K562 (cell line): ENCODE measurements at regions not wholly inside any gene's neighbourhood (a gene's known extent, or its start where the extent isn't known, plus 50 kb on each side); places are given as distances from the start of the nearest gene placed in this dataset.

Experiments
- ATAC-seq: fragments of 200-7000 bp; cut with Tn5 transposase; 3 replicates; pipeline ENCODE4 v1.9.1; 2020; ENCODE audit warnings: moderate library complexity
- BruUV-seq: library from RNA; stranded (reverse); fragments of 400-500 nt; replicated peaks from 2 replicates; lab custom pipeline; 2021; lab: Mats Ljungman, UMichigan
- CTCF ChIA-PET: fragments of 300-600 bp; formaldehyde crosslinking; extraction: SDS; loops from one replicate; lab custom pipeline; 2021; ENCODE audit warnings: low intra/inter-chr PET ratio; lab: Yijun Ruan, JAX
- POLR2A ChIA-PET: fragments of 300-600, 350-650 bp; sonication (Branson Sonifier 250); formaldehyde crosslinking; extraction: SDS; loops from one replicate; lab custom pipeline; 2021; ENCODE audit warnings: antibody characterized with exemption, inconsistent platforms; lab: Yijun Ruan, JAX
- DNase-seq, 4 experiments: peaks; one replicate each; pipeline versions ENCODE4 v3.0.0 to v3.0.0-alpha.2; 2011 to 2018; ENCODE audit warnings: low spot score in 3 of 4, mixed read lengths in 3 of 4; ENCODE audit errors: extremely low read depth in 1 of 4
- FAIRE-seq: peaks from 2 replicates; lab custom pipeline; 2011; peaks lifted over from hg19 to GRCh38; lab: Jason Lieb, UNC
- H2AFZ ChIP-seq: 2 replicates; pipeline ENCODE4 v1.6.0; 2011; ENCODE audit warnings: low read depth, low read length, control low read depth, inconsistent platforms
- H3K27ac ChIP-seq: fragments of 200-600 bp; 3 replicates; pipeline ENCODE4 v1.8.0; 2011; ENCODE audit warnings: low read depth, mild to moderate bottlenecking, control low read depth, inconsistent platforms, low read length, moderate library complexity, mixed read lengths; ENCODE audit errors: extremely low read depth
- H3K27me3 ChIP-seq, 2 experiments: fragments of 300-600 bp in 1 of 2; 2 replicates in 1 of 2; 3 replicates in 1 of 2; pipeline versions ENCODE4 v1.6.0 to v1.8.0; 2011; ENCODE audit warnings: inconsistent platforms in 2 of 2, low read length in 2 of 2, mild to moderate bottlenecking in 1 of 2, mixed read lengths in 1 of 2, moderate library complexity in 1 of 2; ENCODE audit not compliant: control insufficient read depth in 2 of 2, insufficient read depth in 2 of 2
- H3K36me3 ChIP-seq: fragments of 300-600 bp; 3 replicates; pipeline ENCODE4 v1.8.0; 2011; ENCODE audit warnings: mild to moderate bottlenecking, low read length, inconsistent platforms; ENCODE audit not compliant: control insufficient read depth, insufficient read depth
- H3K4me1 ChIP-seq, 2 experiments: fragments of 200-600 bp in 1 of 2; replicated peaks in 1 of 2; 2 replicates in 1 of 2; 3 replicates in 1 of 2; pipeline versions ENCODE4 v1.5.1 to v1.8.0; 2011; ENCODE audit warnings: inconsistent platforms in 2 of 2, low read length in 2 of 2, mild to moderate bottlenecking in 1 of 2, mixed read lengths in 1 of 2, moderate library complexity in 1 of 2; ENCODE audit not compliant: control insufficient read depth in 2 of 2, insufficient read depth in 2 of 2
- H3K4me2 ChIP-seq: 2 replicates; pipeline ENCODE4 v1.6.1; 2011; ENCODE audit warnings: low read length, control low read depth, inconsistent platforms, mixed read lengths; ENCODE audit not compliant: insufficient read depth
- H3K4me3 ChIP-seq: fragments of 200-600 bp; sonication (generic), shearing (Covaris generic); 2 replicates; pipeline ENCODE4 v1.5.1; 2016; ENCODE audit warnings: control low read depth, inconsistent platforms
- H3K79me2 ChIP-seq: fragments of 200-600 bp; 3 replicates; pipeline ENCODE4 v1.8.0; 2011; ENCODE audit warnings: low read length, inconsistent platforms; ENCODE audit not compliant: control insufficient read depth, insufficient read depth
- H3K9ac ChIP-seq, 2 experiments: 2 replicates each; pipeline versions ENCODE4 v1.6.0 to v1.6.1; 2011; ENCODE audit warnings: low read depth in 2 of 2, low read length in 2 of 2, control low read depth in 1 of 2, inconsistent platforms in 1 of 2, mild to moderate bottlenecking in 1 of 2, mixed read lengths in 1 of 2; ENCODE audit not compliant: insufficient read depth in 1 of 2
- H3K9me1 ChIP-seq: one replicate; pipeline ENCODE4 v1.6.0; 2011; ENCODE audit warnings: inconsistent platforms, mild to moderate bottlenecking, low read length, moderate library complexity; ENCODE audit not compliant: control insufficient read depth, insufficient read depth
- H3K9me3 ChIP-seq: replicated peaks from 2 replicates; pipeline ENCODE4 v1.5.1; 2011; ENCODE audit warnings: low read depth, low read length, inconsistent platforms; ENCODE audit not compliant: control insufficient read depth, insufficient read depth
- H4K20me1 ChIP-seq: replicated peaks from 2 replicates; pipeline ENCODE4 v1.6.1; 2011; ENCODE audit warnings: low read length, inconsistent platforms, mixed read lengths; ENCODE audit not compliant: control insufficient read depth, insufficient read depth
- BDP1 ChIP-seq: IDR thresholded peaks from 3 replicates; pipeline ENCODE4 v1.6.1; 2011; ENCODE audit not compliant: insufficient read length, insufficient read depth
- CREB1 ChIP-seq, 2 experiments: sonication (generic) in 1 of 2; formaldehyde crosslinking in 1 of 2; IDR thresholded peaks; 2 replicates each; pipeline versions ENCODE4 v1.6.1 to v1.8.0; 2012 to 2022; ENCODE audit warnings: inconsistent platforms in 1 of 2, mild to moderate bottlenecking in 1 of 2, missing genetic modification reagents in 1 of 2, moderate library complexity in 1 of 2
- FOXJ3 ChIP-seq: sonication (generic); formaldehyde crosslinking; IDR thresholded peaks from 2 replicates; pipeline ENCODE4 v1.4.0; 2020; ENCODE audit warnings: mild to moderate bottlenecking, missing genetic modification reagents
- KDM1A ChIP-seq, 2 experiments: fragments of 450-650 bp; IDR thresholded peaks; 2 replicates each; pipeline ENCODE4 v1.6.1; 2016; ENCODE audit warnings: mild to moderate bottlenecking in 2 of 2
- PCBP1 ChIP-seq: fragments of 200-400 bp; formaldehyde crosslinking; IDR thresholded peaks from 2 replicates; pipeline ENCODE4 v1.6.1; 2018; ENCODE audit warnings: mild to moderate bottlenecking, low read depth, low read length; ENCODE audit not compliant: poor library complexity, severe bottlenecking
- RCOR1 ChIP-seq, 2 experiments: IDR thresholded peaks; 2 replicates each; pipeline ENCODE4 v1.6.1; 2012; ENCODE audit warnings: low read depth in 2 of 2, low read length in 2 of 2, borderline replicate concordance in 1 of 2, improper control_type of control experiment in 1 of 2
- SETDB1 ChIP-seq: IDR thresholded peaks from one replicate; pipeline ENCODE4 v1.6.1; 2012; ENCODE audit warnings: low read length, control low read depth, inconsistent platforms
- ZNF354B ChIP-seq: fragments of 250-450 bp; sonication (Bioruptor Pico); IDR thresholded peaks from 2 replicates; pipeline ENCODE4 v1.4.0; 2020
- WGBS: fragments of 100-300 bp; shearing (Covaris generic); methylation state at CpG from one replicate; pipeline ENCODE4 v1.1.6; 2016; ENCODE audit warnings: low coverage, mixed read lengths; ENCODE audit not compliant: insufficient coverage; ENCODE audit errors: missing lambda C conversion rate; 5-methylcytosine and 5-hydroxymethylcytosine counted together
- in situ Hi-C: fragments of 300-500 bp; cut with MboI; formaldehyde crosslinking; loops from 4 replicates; pipeline ENCODE4 v1.15.0; 2018; ENCODE audit warnings: inconsistent platforms, mixed read lengths
- intact Hi-C: fragments of 100-400 bp; cut with micrococcal nuclease; formaldehyde crosslinking; loops from 2 replicates; pipeline ENCODE4 v1.14.2; 2022
- TF ChIP-seq, protein P1 (sequence below): sonication (generic); formaldehyde crosslinking; IDR thresholded peaks from 2 replicates; pipeline ENCODE4 v1.8.0; 2022; ENCODE audit warnings: mild to moderate bottlenecking, missing genetic modification reagents
- TF ChIP-seq, protein P2 (sequence below): fragments of 250-450 bp; sonication (Bioruptor Pico); IDR thresholded peaks from 2 replicates; pipeline ENCODE4 v1.5.0; 2020; ENCODE audit warnings: mild to moderate bottlenecking

DNA sequence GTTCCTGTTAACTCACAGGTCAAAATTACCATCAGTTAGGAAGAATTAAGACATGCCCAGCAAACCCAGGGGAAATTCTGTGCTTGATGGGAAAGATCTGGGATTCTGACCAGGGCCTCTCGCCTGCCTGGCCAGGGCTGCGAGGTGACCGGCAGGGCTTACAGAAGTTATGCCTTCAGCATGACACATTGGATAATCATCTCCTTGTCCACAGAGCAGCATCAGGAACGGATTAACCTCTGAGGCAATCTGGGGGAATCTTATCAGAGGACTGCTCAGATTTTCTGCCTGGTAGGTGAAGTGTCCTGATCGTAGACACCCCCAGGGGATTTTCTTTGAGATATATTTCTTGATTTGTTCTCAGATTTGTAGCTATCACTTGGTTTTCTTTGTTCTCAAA is 172.5 kb downstream of the HS3ST3A1 start:
- Histone ChIP-seq H3K36me3 (no peaks in the 10 kb centered on the region), H3K4me2 (no peak overlapping the region), H3K4me1 (no peaks in the 10 kb centered on the region; a peak in 1 of 5 replicates), H2AFZ (no peak overlapping the region), H3K9me3 (no peaks in the 10 kb centered on the region), H3K27me3 (no peaks in the 10 kb centered on the region), H4K20me1 (no peaks in the 10 kb centered on the region), H3K9ac (no peak overlapping the region), H3K79me2 (no peaks in the 10 kb centered on the region), H3K9me1 (no peaks in the 10 kb centered on the region), H3K4me3 (no peak overlapping the region), H3K27ac (no peak overlapping the region)
- in situ Hi-C loops, result no loop called here
- POLR2A ChIA-PET, result interaction anchor here (0.8 kb wide), 1 partner anchor 7 kb away, joined by 3 read pairs; no protein-coding TSS in a partner anchor
- intact Hi-C loops, result no loop called here
- ATAC-seq (no peak), DNase-seq (no peak), FAIRE-seq (no peak)
- BruUV-seq, result no TSS peak
- TF ChIP-seq RCOR1 (IDR thresholded peaks at IDR 0.05; ENCODE audit: borderline replicate concordance in 1 of 2, low read depth in 2 of 2, low read length in 2 of 2) (peak in 1 of 2 experiments; percentile 77; a peak in 2 of 4 replicates), BDP1 (no peak), KDM1A (IDR thresholded peaks at IDR 0.05) (peak; percentile 46 to 56; a peak in 2 of 4 replicates)
- CTCF ChIA-PET, result no interaction called here
- 21% methylated on average over 5 of the region's 5 CpGs for WGBS

DNA sequence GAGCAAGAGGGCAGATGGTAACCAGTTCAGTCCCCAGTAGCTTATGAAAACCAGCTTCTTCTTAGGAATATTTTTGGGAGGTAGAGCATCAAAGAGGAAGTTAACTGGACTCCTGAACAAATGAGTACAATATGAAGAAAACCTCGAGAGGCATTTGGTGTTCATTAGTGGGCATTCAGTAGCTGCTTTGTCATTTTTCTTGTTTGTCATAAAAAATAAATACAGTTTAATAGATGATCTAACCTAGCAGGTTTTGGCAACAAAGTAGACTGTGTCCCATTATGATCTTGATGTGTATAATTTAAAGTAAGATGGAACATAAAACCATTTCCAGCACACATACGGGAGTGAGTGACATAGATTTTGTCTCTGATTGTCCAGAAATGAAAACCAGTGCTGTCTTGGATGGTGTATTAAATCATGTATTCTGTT is 173.1 kb downstream of the HS3ST3A1 start:
- 13% methylated on average over 2 of the region's 2 CpGs for WGBS
- Histone ChIP-seq H3K4me2 (no peak overlapping the region), H3K4me1 (no peaks in the 10 kb centered on the region; a peak in 1 of 5 replicates), H3K79me2 (no peaks in the 10 kb centered on the region), H3K9me3 (no peaks in the 10 kb centered on the region), H3K27ac (no peak overlapping the region), H3K9ac (no peak overlapping the region), H3K27me3 (no peaks in the 10 kb centered on the region), H3K9me1 (no peaks in the 10 kb centered on the region), H2AFZ (no peak overlapping the region), H4K20me1 (no peaks in the 10 kb centered on the region), H3K36me3 (no peaks in the 10 kb centered on the region), H3K4me3 (no peak overlapping the region)
- DNase-seq (no peak), ATAC-seq (no peak), FAIRE-seq (no peak)
- ChIA-PET CTCF (no interaction called here), POLR2A (no interaction called here)
- intact Hi-C loops (no loop called here), in situ Hi-C loops (no loop called here)
- no TSS peak for BruUV-seq
- TF ChIP-seq ZNF354B (no peak), SETDB1 (no peak), CREB1 (IDR thresholded peaks at IDR 0.05) (no peak), CREB1 (CRISPR knock-in tag; IDR thresholded peaks at IDR 0.05) (no peak), FOXJ3 (CRISPR knock-in tag) (no peak), PCBP1 (no peak)
- TF ChIP-seq, protein P1, sequence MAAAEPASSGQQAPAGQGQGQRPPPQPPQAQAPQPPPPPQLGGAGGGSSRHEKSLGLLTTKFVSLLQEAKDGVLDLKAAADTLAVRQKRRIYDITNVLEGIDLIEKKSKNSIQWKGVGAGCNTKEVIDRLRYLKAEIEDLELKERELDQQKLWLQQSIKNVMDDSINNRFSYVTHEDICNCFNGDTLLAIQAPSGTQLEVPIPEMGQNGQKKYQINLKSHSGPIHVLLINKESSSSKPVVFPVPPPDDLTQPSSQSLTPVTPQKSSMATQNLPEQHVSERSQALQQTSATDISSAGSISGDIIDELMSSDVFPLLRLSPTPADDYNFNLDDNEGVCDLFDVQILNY (CRISPR knock-in tag), result no peak
- TF ChIP-seq, protein P2, sequence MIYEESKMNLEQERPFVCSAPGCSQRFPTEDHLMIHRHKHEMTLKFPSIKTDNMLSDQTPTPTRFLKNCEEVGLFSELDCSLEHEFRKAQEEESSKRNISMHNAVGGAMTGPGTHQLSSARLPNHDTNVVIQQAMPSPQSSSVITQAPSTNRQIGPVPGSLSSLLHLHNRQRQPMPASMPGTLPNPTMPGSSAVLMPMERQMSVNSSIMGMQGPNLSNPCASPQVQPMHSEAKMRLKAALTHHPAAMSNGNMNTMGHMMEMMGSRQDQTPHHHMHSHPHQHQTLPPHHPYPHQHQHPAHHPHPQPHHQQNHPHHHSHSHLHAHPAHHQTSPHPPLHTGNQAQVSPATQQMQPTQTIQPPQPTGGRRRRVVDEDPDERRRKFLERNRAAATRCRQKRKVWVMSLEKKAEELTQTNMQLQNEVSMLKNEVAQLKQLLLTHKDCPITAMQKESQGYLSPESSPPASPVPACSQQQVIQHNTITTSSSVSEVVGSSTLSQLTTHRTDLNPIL (CRISPR knock-in tag), result no peak
